Peyer's patch (tissue), 4 donors: ENCODE measurements at regions not wholly inside any gene's neighbourhood (a gene's known extent, or its start where the extent isn't known, plus 50 kb on each side); places are given as distances from the start of the nearest gene placed in this dataset.

ENCODE experiments used
- CTCF ChIP-seq, 6 experiments: fragments of 450-650 bp in 4 of 6; fragments of 200-600 bp in 2 of 6; sonication (generic) in 1 of 6; IDR thresholded peaks; one replicate each; pipeline ENCODE4 v1.5.1; 2017 to 2019; ENCODE audit warnings: antibody characterized with exemption in 6 of 6, mild to moderate bottlenecking in 3 of 6, moderate library complexity in 1 of 6
- POLR2A ChIP-seq, 2 donors: fragments of 450-650 bp; IDR thresholded peaks; one replicate each; pipeline ENCODE4 v1.5.1; 2017; ENCODE audit warnings: antibody characterized with exemption in 2 of 2, mild to moderate bottlenecking in 2 of 2, moderate library complexity in 2 of 2

- TF ChIP-seq CTCF (IDR thresholded peaks at IDR 0.05): no peak
- no peak for TF ChIP-seq POLR2A (IDR thresholded peaks at IDR 0.05)
These were observed 83.1 kb upstream of the BARHL2 start for GRCh38 chr1:90800012-90800717.
